HL-60 (cell line): ENCODE measurements at regions not wholly inside any gene's neighbourhood (a gene's known extent, or its start where the extent isn't known, plus 50 kb on each side); places are given as distances from the start of the nearest gene placed in this dataset.

Source experiments
- DNase-seq, 2 experiments: peaks; one replicate each; pipeline ENCODE4 v3.0.0-alpha.2; 2010 to 2020; ENCODE audit warnings: low read depth in 1 of 2, low spot score in 1 of 2
- H3K27ac ChIP-seq: fragments of 250-450 bp; sonication (Bioruptor Pico); replicated peaks from 2 replicates; pipeline ENCODE4 v1.5.1; 2020; ENCODE audit warnings: mild to moderate bottlenecking, moderate library complexity
- H3K27me3 ChIP-seq: fragments of 250-450 bp; sonication (Bioruptor Pico); 2 replicates; pipeline ENCODE4 v1.5.1; 2021; ENCODE audit warnings: mild to moderate bottlenecking, moderate library complexity; ENCODE audit not compliant: insufficient read depth, poor library complexity, severe bottlenecking
- H3K4me3 ChIP-seq: replicated peaks from 2 replicates; pipeline ENCODE4 v1.5.1; 2011; ENCODE audit warnings: mild to moderate bottlenecking, control low read depth, low read length; ENCODE audit not compliant: insufficient read depth
- CTCF ChIP-seq: IDR thresholded peaks from one replicate; pipeline ENCODE4 v1.5.1; 2011; ENCODE audit warnings: low read length, control low read depth, inconsistent platforms; ENCODE audit not compliant: insufficient read depth
- GABPA ChIP-seq: IDR thresholded peaks from 2 replicates; pipeline ENCODE4 v1.6.1; 2012; ENCODE audit warnings: low read depth
- POLR2AphosphoS5 ChIP-seq: IDR thresholded peaks from 2 replicates; pipeline ENCODE4 v1.6.1; 2012; ENCODE audit warnings: low read depth
- REST ChIP-seq: IDR thresholded peaks from 2 replicates; pipeline ENCODE4 v1.6.1; 2012; ENCODE audit warnings: low read depth; ENCODE audit not compliant: insufficient replicate concordance
- SPI1 ChIP-seq: IDR thresholded peaks from 2 replicates; pipeline ENCODE4 v1.6.1; 2012; ENCODE audit warnings: low read depth, mild to moderate bottlenecking, borderline replicate concordance

GRCh38 chr4:131251321-131251720 lies 1897.8 kb upstream of the PCDH10 start:
- DNase-seq: no peak
- Histone ChIP-seq H3K4me3 (no peak overlapping the region), H3K27ac (no peak overlapping the region), H3K27me3 (no peaks in the 10 kb centered on the region)
- no peak for TF ChIP-seq REST
- TF ChIP-seq GABPA: no peak
- no peak for TF ChIP-seq SPI1
- TF ChIP-seq POLR2AphosphoS5: no peak
- no peak for TF ChIP-seq CTCF

GRCh38 chr4:131257241-131257640 lies 1891.9 kb upstream of the PCDH10 start:
- DNase-seq: no peak
- H3K27ac ChIP-seq: no peak overlapping the region
- TF ChIP-seq REST: no peak
- TF ChIP-seq POLR2AphosphoS5: no peak
- no peak for TF ChIP-seq SPI1
- no peak for TF ChIP-seq GABPA
- no peak for TF ChIP-seq CTCF
- no peak overlapping the region for H3K4me3 ChIP-seq
- no peaks in the 10 kb centered on the region for H3K27me3 ChIP-seq

GRCh38 chr4:131258361-131258760 lies 1890.7 kb upstream of the PCDH10 start:
- no peak overlapping the region for H3K4me3 ChIP-seq
- H3K27ac ChIP-seq: no peak overlapping the region
- H3K27me3 ChIP-seq: no peaks in the 10 kb centered on the region
- no peak for DNase-seq
- TF ChIP-seq GABPA: no peak
- TF ChIP-seq REST: no peak
- no peak for TF ChIP-seq CTCF
